ENCODE measurements at regions not wholly inside any gene's neighbourhood (a gene's known extent, or its start where the extent isn't known, plus 50 kb on each side); places are given as distances from the start of the nearest gene placed in this dataset.

DNA sequence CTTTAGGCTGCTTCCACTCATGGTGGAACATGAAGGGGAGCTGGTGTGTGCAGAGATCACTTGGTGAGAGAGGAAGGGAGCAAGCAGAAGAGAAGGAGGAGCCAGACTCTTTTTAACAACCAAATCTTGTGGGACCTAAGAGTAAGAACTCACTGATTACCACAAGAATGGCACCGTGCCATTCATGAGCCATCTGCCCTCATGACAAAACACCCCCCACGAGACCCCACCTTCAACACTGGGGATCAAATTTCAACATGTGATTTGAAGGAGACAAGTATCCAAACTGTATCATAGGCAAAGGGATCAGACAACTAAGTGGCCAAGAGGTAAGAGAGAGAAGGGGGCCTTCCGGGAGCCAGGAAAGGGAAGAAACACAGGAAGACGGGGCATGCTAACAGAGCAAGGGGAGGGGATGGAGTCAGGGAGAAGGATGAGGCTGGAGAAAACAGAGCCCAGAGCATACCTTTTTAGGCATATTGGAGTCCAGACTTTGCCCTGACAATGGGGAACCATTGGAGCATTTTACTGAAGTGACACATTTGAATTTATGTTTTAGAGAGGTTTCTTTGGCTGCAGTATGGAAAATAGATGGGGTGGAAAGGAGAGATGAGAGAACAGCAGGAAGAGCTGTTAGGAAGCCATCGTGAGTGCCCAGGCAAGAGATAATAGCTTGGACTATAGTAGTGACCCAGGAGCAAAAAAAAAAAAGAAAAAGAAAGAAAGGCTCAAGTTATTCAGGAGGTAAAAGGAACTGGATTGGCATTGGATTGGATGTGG, 204.4 kb upstream of the NUDT4 start:
- DNase-seq (ENCODE audit: extremely low read depth, low read depth) = no peak

DNA sequence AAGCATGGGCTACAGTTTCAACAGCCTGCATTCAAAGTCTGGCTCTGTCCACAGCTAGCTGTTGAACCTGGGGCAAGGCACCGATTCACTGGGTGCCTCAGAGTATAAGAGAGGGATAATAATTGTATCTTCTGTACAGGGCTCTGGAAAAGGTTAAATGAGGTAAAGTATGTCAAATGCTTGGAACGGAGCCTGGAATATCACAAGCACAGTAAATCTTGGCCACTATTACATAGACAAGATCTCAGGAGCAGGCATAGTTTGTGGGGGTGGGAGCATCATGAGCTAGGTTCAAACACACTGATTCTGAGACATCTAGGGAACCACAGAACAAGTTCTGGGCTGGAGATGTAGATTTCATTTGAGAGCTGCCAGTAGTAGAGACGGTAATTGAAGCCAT, 203.7 kb upstream of the NUDT4 start:
- no peak for DNase-seq (ENCODE audit: extremely low read depth, low read depth)

DNA sequence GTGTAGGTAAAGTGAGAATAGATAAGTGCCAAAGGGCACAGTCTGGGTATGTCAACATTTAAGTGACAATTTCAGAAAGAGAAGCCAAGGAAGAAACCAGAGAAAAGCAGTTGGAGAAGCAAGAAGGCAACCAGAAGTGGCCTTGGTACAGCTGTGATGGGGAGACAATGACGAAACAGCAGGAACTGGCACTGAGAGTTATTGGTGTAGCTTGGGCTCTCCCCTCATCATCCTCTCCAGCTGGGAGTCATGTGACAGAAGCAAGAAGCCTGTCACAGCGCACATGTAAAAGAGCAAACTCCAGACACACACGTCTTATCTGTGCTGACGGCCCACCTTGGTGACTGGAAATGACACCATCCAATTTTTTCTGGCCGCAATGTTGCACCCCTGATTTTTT, 203.3 kb upstream of the NUDT4 start:
- no peak for DNase-seq (ENCODE audit: extremely low read depth, low read depth)

DNA sequence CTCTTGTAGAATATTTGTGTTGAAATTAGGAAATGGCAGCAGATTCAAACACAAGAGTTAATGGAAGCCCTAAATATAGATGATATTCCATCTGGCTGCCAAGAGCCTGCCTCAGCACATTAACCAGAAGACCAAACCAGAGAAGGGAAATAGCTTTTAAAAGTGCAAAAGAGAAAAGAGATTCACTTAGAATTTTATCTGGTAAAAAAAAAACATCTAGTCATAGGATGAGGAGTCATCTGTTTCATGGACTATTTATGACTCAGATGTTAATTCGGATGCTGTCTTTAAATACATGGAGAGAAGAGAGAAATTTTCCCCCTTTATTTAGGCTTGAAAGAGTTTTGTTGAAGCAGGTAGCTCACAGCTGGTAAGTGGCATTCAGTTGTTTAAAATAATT, 201.6 kb upstream of the NUDT4 start:
- no peak for DNase-seq (ENCODE audit: extremely low read depth, low read depth)

DNA sequence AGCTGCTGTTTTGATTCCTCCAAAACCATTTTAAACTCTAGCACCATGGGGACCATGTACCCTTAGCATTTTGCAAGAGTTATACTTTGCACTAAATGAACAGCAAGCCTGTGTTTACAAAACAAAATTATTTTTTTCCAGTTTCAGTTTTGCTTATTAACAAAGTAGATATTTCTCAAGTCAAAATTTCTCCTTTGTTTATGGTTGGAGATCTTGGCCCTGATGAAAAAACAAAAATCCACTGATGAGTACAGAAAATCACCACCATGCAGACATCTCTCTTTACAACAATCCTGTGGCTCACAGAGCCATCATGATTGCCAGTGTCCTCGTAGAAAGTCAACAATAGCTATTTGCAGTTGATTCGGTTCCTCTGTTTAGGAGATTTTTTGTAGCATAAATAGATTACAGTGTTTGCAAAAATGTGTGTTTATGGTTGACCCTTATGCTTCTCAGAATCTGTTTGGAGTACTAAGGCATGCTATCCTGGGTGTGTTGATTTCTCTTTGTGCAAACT, 201.1 kb upstream of the NUDT4 start:
- no peak for DNase-seq (ENCODE audit: extremely low read depth, low read depth)

DNA sequence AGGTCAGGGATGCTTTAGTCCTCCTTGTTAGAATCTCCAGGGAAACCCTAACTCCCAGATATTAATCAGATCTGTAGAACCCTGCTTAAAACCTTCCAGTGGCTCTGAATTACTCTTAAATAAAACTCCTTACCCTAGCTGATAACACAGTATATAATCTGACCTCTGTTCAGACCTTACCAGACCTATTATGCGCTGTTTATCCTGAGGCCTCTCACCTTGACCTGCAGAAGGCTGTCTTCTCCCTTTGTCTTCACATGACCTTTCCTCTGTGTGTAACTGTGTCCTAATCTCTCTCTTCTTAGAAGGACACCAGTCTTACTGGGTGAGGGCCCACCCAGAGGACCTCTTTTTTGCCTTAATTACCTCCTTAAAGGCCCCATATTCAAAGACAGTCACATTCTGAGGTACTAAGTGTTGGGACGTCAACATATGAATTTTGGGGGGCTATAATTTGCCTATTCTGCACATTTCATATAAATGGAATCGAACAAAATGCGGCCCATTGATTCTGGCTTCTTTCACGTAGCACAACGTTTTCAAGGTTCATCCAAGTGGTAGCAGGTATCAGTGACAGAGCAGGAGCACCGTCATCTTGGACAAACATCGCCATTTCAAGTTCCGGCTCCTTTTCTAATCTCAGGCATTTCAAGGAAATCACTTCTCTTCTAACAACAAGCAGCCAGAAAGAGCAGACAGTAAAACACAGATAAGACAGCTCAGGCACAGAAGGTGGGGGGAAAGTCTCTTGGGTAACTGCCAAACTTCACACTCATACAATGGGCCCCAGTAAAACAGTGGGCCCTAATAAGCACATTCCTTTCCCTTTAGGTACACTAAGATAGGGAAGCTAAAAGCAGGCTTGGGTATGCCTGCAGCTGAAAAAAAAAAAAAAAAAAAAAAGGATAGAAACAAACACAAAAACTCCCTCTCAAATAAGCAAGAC, 200.2 kb upstream of the NUDT4 start:
- DNase-seq (ENCODE audit: extremely low read depth, low read depth) = no peak

DNA sequence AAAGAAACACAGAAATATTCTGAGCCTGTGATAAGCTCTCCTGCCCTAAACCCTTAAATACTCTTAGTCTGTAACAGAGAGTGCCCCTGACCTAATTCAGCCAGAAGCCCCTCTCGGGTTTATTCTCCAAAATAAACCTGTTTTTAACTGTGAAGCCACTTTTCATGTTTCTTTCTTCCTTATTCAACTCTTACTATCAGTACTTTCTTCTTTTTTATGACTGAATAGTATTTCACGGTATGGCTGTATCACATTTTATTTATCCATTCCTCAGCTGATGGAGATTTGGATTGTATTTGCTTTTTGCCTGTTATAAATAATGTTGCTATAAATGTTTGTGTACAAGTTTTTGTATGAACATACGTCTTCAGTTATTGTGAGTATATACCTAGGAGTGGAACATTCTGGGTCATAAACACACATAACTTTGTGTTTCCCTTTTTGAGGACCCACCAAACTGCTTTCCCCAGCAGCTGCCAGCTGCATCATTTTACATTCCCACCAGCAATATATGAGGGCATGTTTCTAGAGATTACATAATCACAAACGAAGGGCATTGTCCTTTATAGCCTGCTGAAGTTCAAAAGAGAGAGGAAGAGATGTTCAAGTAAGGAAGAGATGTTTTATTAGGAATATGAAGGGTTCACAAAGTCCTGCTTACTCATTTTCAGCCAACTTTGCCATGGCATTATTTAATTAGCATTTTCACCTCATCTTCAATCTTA, 199.4 kb upstream of the NUDT4 start:
- no peak for DNase-seq (ENCODE audit: extremely low read depth, low read depth)

DNA sequence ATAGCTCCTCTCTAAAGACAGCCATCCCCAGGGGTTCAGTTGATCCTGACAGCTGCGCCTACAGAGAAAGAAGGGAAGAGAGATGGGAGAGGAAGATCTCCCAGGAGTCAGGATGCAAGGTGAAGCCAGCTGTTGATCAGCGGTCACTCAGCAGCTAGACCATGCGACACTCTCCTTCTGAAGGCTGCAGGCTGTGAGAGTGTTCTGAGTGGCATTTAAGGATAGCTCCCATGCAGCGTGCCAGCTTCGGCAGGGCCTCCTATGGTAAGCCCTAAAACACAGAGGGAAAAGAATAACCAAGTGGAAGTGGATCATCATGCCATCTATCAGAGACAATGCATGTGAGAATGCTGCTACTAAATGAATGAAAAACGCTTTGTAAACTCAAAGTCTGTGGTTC, 197.9 kb upstream of the NUDT4 start:
- no peak for DNase-seq (ENCODE audit: extremely low read depth, low read depth)

DNA sequence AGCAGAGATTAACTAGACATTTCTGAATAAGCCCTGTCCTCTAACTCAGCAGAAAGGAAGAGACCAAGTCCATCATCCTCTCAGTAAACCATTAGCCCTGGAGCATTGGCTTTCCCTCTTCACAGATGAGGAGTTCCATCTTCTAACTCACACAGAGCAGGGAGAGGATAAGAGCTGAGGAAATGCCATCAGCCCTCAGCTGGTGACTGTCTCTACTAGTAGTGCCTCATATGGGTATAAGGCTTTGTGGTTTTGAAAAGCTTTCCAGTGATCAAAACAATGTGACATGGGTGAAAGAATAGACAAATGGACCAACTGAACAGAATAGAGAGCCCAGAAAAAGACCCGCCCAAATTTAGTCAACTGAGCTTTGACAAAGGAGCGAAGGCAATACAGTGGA, 197.2 kb upstream of the NUDT4 start:
- DNase-seq (ENCODE audit: extremely low read depth, low read depth) = no peak

DNA sequence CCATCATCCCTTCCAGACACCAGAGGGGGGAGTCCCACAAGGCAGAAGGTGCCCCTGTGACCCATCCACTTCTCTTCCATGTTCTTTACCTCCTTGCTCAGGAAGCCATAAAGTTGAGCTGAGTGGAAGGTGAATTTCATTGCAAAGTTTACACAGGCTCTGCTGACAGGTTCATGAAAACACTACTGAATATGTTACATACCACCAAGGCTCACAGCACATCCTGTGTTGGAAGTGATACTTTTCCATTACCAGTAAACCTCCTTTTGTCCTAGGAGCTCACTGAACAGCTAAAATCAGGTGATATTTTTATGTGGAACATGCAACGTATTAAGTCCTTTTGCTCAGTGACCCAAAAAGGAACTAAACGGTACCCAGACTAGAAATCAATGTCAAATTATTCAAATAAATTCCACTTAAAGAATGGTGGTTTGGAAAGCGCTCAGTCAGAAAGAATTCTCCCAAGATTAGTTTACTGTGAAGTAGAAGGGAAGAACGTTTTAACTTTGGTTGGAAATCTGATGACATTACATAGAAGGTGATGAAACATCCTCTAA, 196.2 kb upstream of the NUDT4 start:
- DNase-seq (ENCODE audit: extremely low read depth, low read depth) = no peak

DNA sequence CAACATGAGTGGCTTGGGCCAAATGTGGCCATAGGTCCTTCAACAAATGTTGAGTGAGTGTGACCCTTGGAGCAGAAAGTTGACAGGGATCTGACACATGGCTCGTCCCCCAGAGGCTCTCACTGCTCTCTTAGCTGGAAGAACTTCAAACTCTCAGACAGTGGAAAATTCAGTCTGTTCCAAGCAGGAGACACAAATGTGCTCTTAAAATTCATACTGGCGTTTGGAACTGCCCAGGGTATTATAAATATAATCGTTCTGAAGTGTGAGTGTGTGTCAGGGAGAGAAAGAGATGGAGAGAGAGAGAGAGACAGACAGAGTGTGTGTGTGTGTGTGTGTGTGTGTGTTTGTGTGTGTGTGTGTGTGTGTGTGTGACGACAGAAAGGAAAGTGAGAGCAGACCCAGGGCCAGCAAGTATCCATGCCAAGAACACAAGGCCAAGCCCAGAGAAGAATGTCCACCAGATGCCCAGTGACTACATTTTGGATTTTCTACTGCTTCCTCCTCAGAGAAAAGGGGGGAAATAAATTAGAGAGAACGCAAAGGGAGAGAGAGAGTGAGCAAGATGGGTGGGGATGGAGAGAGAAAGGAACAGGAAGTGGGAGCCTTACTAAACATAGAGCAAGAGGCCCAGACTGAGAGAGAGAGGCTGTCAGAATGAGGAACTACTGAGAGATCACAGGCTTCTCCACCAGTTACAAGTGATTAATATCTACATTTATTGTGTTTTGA, 193.6 kb upstream of the NUDT4 start:
- no peak for DNase-seq (ENCODE audit: extremely low read depth, low read depth)

DNA sequence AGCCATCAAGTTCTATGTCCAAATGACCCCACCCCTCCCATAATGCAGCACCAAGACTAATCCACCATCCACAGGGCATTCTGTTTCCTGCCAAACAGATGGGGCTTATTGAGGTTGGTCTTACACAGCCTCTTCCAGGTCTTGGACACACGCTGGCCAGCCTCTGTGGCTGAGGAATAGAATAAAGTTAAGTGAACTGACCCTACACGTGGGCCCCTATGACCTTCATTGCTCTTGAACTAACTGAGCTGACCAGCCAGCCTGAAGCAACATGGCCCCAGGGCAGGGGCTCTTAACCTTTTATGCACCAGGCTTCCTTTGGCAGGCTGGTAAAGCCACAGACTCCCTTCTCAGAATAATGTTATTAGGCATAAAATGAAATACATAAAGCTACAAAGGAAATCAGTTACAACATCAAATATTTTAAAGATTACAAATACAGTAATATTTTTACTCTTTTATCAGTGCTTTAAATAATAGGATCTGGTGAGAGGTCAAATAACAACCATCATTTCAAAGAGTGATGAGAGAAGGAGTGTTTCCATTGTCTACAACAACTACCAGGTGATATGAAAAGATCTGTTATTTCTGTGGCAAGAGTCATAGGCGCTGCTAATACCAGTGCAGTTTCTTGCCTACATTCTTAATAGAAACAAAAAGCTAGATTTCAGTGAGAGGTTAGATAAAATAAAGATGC, 192.9 kb upstream of the NUDT4 start:
- no peak for DNase-seq (ENCODE audit: extremely low read depth, low read depth)

DNA sequence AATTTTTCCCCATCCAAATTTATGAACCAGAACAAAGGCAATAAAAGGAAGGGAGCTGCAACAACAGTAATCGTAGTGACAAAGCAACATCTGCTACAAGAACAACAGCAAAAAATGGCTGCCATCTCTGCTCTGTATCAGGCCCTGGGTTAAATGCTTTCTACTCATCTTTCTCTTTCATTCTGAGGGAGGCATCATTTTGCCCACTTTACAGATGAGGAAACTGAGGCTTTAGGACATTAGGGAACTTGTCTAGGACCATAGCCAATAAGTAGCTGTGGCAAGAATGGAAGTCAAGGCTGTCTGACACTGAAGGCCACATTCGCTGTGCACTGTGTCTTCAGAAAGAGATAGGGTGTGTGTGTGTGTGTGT, 192.4 kb upstream of the NUDT4 start:
- DNase-seq (ENCODE audit: extremely low read depth, low read depth) = no peak

DNA sequence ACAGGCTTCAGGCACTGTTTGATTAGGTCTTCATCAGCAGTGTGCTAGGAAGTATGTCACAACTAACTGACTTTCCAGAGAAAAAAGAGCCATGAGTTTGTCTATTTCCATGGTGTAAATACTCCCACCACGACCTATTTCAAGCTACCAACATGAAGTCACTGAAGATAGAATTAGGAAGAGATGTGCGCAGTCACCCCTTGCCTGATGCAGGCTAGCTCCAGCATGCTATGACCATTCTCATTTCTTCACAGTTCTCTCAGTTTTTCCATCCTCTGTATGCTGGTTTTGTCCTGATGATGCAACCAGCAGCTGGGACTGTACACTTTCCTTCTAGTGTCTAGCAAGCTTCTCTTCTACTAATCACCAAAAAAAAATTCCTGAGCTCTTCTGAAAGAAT, 191.6 kb upstream of the NUDT4 start:
- DNase-seq (ENCODE audit: extremely low read depth, low read depth) = no peak

DNA sequence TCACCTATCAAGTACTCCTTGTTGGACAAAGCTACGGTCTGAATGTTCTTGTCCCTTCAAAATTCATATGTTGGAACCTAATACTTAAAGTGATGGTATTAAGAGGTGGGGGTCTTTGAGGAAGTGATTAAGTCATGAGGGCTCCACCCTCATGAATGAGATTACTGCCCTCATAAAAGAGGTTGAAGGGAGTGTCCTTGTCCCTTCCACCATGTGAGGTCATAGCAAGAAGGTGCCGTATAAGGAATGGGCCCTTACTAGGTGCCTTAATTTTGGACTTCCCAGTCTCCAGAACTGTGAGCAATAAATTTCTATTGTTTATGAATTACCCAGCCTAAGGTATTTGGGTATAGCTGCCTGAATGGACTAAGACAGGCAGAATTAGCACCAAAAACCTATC, 191.1 kb upstream of the NUDT4 start:
- no peak for DNase-seq (ENCODE audit: extremely low read depth, low read depth)

DNA sequence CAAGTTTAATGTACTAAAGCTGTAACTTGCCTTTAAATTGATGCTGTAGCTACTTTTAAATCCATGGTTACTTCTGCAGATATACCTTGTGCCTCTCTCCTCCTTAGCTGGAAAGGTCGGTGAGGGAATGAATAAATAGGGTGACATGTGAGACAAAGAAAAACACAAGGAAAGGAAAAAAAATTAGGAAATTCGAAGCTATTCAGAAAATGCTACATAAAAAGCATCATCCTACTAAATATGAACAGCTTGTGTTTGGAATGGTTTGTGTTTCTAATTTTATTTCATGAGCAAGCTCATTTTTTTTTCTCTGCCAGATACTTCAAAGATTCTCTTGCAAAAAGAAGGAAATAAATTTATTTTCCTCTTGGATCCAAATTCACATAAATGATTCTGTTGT, 186.3 kb upstream of the NUDT4 start:
- no peak for DNase-seq (ENCODE audit: extremely low read depth, low read depth)

DNA sequence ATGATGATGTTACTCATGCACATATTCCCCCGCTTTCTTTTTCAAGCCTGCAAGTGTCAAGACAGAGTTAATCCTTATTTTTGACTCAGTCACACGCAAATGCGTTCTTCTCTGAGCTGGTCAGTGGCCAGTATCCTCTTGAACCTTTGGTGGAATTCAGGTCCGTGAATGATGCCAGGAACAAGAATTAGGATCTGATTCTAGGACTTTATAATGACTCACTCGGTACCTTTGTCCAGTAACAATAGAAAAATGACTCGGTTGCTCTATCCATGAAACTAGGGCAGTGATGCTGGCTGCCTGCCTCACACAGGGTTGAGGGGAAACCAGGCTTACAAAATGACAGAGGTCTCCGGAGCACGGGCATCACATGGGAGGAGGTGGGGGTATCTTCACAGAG, 185.8 kb upstream of the NUDT4 start:
- no peak for DNase-seq (ENCODE audit: extremely low read depth, low read depth)

DNA sequence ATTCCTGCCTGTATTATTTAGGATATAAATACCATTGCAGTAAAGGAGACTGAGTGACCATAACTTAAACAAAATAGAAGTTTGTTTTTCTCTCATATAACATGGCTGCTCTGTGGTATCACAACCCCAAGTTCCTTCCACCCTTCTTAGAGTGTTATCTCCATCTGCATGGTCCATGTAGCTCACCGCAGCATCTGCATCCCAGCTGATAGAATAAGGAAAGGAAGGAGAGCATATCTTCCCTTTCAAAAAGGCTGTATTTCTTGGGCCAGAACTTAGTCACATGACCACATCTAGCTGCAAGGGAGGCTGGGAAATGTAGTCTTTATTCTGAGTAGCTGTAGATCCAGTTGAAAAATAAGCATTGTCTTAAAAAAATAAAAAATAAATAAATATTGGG, 184.8 kb upstream of the NUDT4 start:
- no peak for DNase-seq (ENCODE audit: extremely low read depth, low read depth)

DNA sequence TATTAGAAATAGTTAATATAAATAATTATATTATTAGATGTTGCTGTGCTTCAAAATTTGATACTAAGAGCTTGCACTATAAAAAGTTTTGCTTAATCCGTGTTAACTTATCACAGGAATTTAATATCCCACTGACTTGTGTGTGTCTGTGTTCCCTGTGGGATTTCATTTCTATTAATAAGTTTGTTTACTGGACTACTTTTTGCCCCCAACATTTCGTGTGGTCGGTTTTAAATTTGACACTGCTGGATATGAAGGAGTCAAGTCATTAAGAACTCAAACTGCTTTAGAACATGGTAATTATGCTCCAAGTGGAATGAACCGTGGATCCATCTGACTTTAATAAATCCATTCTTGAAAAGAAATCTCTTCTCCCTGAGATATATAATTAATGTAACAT, 182.2 kb upstream of the NUDT4 start:
- DNase-seq (ENCODE audit: extremely low read depth, low read depth) = no peak
